CD14-positive monocyte (primary cell): ENCODE measurements at regions not wholly inside any gene's neighbourhood (a gene's known extent, or its start where the extent isn't known, plus 50 kb on each side); places are given as distances from the start of the nearest gene placed in this dataset.

Experiments used
- DNase-seq, 3 donors: peaks; one replicate each; pipeline ENCODE4 v3.0.0-alpha.2; 2011 to 2022
- H2AFZ ChIP-seq: 2 replicates; pipeline ENCODE4 v1.6.0; 2012; ENCODE audit warnings: mild to moderate bottlenecking, low read depth, low read length, inconsistent platforms; ENCODE audit not compliant: insufficient read depth, poor library complexity, severe bottlenecking
- H3K27ac ChIP-seq, 2 donors: 1 replicate in 1 of 2; 2 replicates in 1 of 2; pipeline ENCODE4 v1.5.1; 2012 to 2013; ENCODE audit warnings: low read length in 2 of 2, control low read depth in 1 of 2, inconsistent platforms in 1 of 2, low read depth in 1 of 2, mild to moderate bottlenecking in 1 of 2
- H3K27me3 ChIP-seq, 2 donors: one replicate each; pipeline versions ENCODE4 v1.6.0 to v1.6.1; 2011 to 2013; ENCODE audit warnings: low read length in 2 of 2; ENCODE audit not compliant: control insufficient read depth in 2 of 2, insufficient read depth in 2 of 2
- H3K36me3 ChIP-seq, 2 donors: replicated peaks in 1 of 2; 1 replicate in 1 of 2; 2 replicates in 1 of 2; pipeline versions ENCODE4 v1.5.1 to v1.6.1; 2012 to 2013; ENCODE audit warnings: low read length in 2 of 2, control low read depth in 1 of 2, inconsistent platforms in 1 of 2, mild to moderate bottlenecking in 1 of 2; ENCODE audit not compliant: insufficient read depth in 2 of 2, control insufficient read depth in 1 of 2
- H3K4me1 ChIP-seq, 2 donors: 1 replicate in 1 of 2; 2 replicates in 1 of 2; pipeline versions ENCODE4 v1.5.1 to v1.6.1; 2012 to 2013; ENCODE audit warnings: low read length in 2 of 2, control low read depth in 1 of 2, inconsistent platforms in 1 of 2, mild to moderate bottlenecking in 1 of 2, moderate library complexity in 1 of 2; ENCODE audit not compliant: insufficient read depth in 2 of 2, control insufficient read depth in 1 of 2
- H3K4me2 ChIP-seq: replicated peaks from 2 replicates; pipeline ENCODE3; 2012; ENCODE audit warnings: low read length, moderate library complexity, mild to moderate bottlenecking; ENCODE audit not compliant: poor library complexity, severe bottlenecking; ENCODE audit errors: extremely low read depth
- H3K4me3 ChIP-seq, 3 experiments: fragments of 200-600 bp in 1 of 3; sonication (generic) in 1 of 3; replicated peaks in 1 of 3; 1 replicate in 2 of 3; 2 replicates in 1 of 3; pipeline ENCODE4 v1.5.1; 2011 to 2013; ENCODE audit warnings: low read length in 3 of 3, mild to moderate bottlenecking in 3 of 3, control low read depth in 2 of 3, low read depth in 2 of 3, inconsistent platforms in 1 of 3, moderate library complexity in 1 of 3
- H3K79me2 ChIP-seq: 2 replicates; pipeline ENCODE4 v1.6.0; 2012; ENCODE audit warnings: mild to moderate bottlenecking, control low read depth, inconsistent platforms, low read length, moderate library complexity; ENCODE audit not compliant: insufficient read depth
- H3K9ac ChIP-seq: 2 replicates; pipeline ENCODE4 v1.6.0; 2017; ENCODE audit warnings: low read length, mild to moderate bottlenecking; ENCODE audit not compliant: insufficient read depth, poor library complexity, severe bottlenecking
- H3K9me3 ChIP-seq, 2 donors: replicated peaks in 1 of 2; 1 replicate in 1 of 2; 2 replicates in 1 of 2; pipeline versions ENCODE4 v1.5.1 to v1.6.1; 2012 to 2013; ENCODE audit warnings: low read length in 2 of 2, control low read depth in 1 of 2; ENCODE audit not compliant: control insufficient read depth in 1 of 2, insufficient read depth in 1 of 2
- H4K20me1 ChIP-seq: 2 replicates; pipeline ENCODE4 v1.6.0; 2012; ENCODE audit warnings: mild to moderate bottlenecking, low read length, control low read depth, moderate library complexity; ENCODE audit not compliant: insufficient read depth
- H3K27ac Mint-ChIP-seq, 7 donors: one replicate each; pipeline ENCODE4 v1.8.0; 2020; ENCODE audit warnings: mild to moderate bottlenecking in 7 of 7, mixed read lengths in 7 of 7, moderate library complexity in 6 of 7, inconsistent platforms in 2 of 7
- H3K27me3 Mint-ChIP-seq, 3 donors: one replicate each; pipeline ENCODE4 v1.8.0; 2021 to 2022; ENCODE audit warnings: low read depth in 3 of 3, mild to moderate bottlenecking in 3 of 3, mixed read lengths in 3 of 3, moderate library complexity in 3 of 3, inconsistent platforms in 1 of 3
- H3K36me3 Mint-ChIP-seq, 2 donors: one replicate each; pipeline ENCODE4 v1.8.0; 2020; ENCODE audit warnings: mixed read lengths in 2 of 2, inconsistent platforms in 1 of 2, mild to moderate bottlenecking in 1 of 2
- H3K4me1 Mint-ChIP-seq: one replicate; pipeline ENCODE4 v1.8.0; 2020; ENCODE audit warnings: mild to moderate bottlenecking, mixed read lengths
- H3K4me3 Mint-ChIP-seq, 2 donors: one replicate each; pipeline ENCODE4 v1.8.0; 2020; ENCODE audit warnings: mild to moderate bottlenecking in 2 of 2, mixed read lengths in 2 of 2, moderate library complexity in 1 of 2
- H3K9me3 Mint-ChIP-seq, 7 donors: one replicate each; pipeline ENCODE4 v1.8.0; 2020 to 2022; ENCODE audit warnings: mixed read lengths in 7 of 7, mild to moderate bottlenecking in 6 of 7, moderate library complexity in 6 of 7, inconsistent platforms in 2 of 7
- CTCF ChIP-seq: fragments of 200-600 bp; IDR thresholded peaks from one replicate; pipeline ENCODE4 v1.8.0; 2022; ENCODE audit warnings: antibody characterized with exemption, mild to moderate bottlenecking
- WGBS: methylation state at CpG from one replicate; pipeline ENCODE4 v1.1.5; 2013; ENCODE audit warnings: missing lambda C conversion rate; ENCODE audit not compliant: insufficient coverage; 5-methylcytosine and 5-hydroxymethylcytosine counted together
- intact Hi-C, 2 donors: fragments of 100-400 bp; cut with micrococcal nuclease; formaldehyde crosslinking; loops; one replicate each; pipeline versions ENCODE4 v1.15.0 to v1.15.1; 2023

GRCh38 chr4:160276785-160277325 is 1174.0 kb downstream of the RAPGEF2 start:
- H3K4me1 Mint-ChIP-seq = no peaks in the 10 kb centered on the region
- no peaks in the 10 kb centered on the region for H3K27me3 Mint-ChIP-seq
- WGBS = 50% methylated on average over 2 of the region's 3 CpGs
- Histone ChIP-seq H3K36me3 (no peaks in the 10 kb centered on the region), H3K4me2 (no peak overlapping the region), H3K27me3 (no peaks in the 10 kb centered on the region), H2AFZ (no peak overlapping the region), H3K4me1 (no peaks in the 10 kb centered on the region), H4K20me1 (no peaks in the 10 kb centered on the region), H3K27ac (no peak overlapping the region), H3K9ac (no peak overlapping the region), H3K79me2 (no peaks in the 10 kb centered on the region), H3K4me3 (no peak overlapping the region), H3K9me3 (peaks cover 32 to 39% of the 10 kb centered on the region in 2 donors)
- peak overlapping the region in 1 of 7 donors; percentile 46 for H3K27ac Mint-ChIP-seq
- no peak for TF ChIP-seq CTCF
- H3K4me3 Mint-ChIP-seq = no peak overlapping the region
- H3K36me3 Mint-ChIP-seq = no peaks in the 10 kb centered on the region
- DNase-seq = no peak
- H3K9me3 Mint-ChIP-seq = peaks cover 10 to 17% (median 15%) of the 10 kb centered on the region in 7 donors
- intact Hi-C loops = no loop called here

GRCh38 chr4:160283081-160283480 is 1180.2 kb downstream of the RAPGEF2 start:
- Histone ChIP-seq H2AFZ (no peak overlapping the region), H3K4me1 (no peaks in the 10 kb centered on the region), H3K27ac (no peak overlapping the region), H4K20me1 (no peaks in the 10 kb centered on the region), H3K4me3 (no peak overlapping the region), H3K4me2 (no peak overlapping the region), H3K9me3 (no peaks in the 10 kb centered on the region), H3K79me2 (no peaks in the 10 kb centered on the region), H3K27me3 (no peaks in the 10 kb centered on the region), H3K36me3 (no peaks in the 10 kb centered on the region), H3K9ac (no peak overlapping the region)
- Mint-ChIP-seq H3K36me3 (no peaks in the 10 kb centered on the region), H3K4me3 (no peak overlapping the region), H3K27me3 (no peaks in the 10 kb centered on the region), H3K4me1 (no peaks in the 10 kb centered on the region), H3K27ac (no peak overlapping the region), H3K9me3 (peaks cover 0 to 9% (median 4%) of the 10 kb centered on the region in 7 donors)
- no peak for TF ChIP-seq CTCF
- DNase-seq = no peak
- WGBS = 40% methylated on average over 1 of the region's 1 CpG
- intact Hi-C loops = no loop called here
